ENCODE measurements at regions not wholly inside any gene's neighbourhood (a gene's known extent, or its start where the extent isn't known, plus 50 kb on each side); places are given as distances from the start of the nearest gene placed in this dataset.

- DNase-seq (ENCODE audit: low spot score): no peak
- intact Hi-C loops (cut with DNase I): no loop called here
Observed at GRCh38 chr2:118274841-118275510, 186.7 kb downstream of the INSIG2 start.

- intact Hi-C loops (cut with DNase I): no loop called here
- DNase-seq (ENCODE audit: low spot score): no peak
Observed at GRCh38 chr2:118272391-118272790, 184.1 kb downstream of the INSIG2 start.

GRCh38 chr2:118269408-118270051 is 181.3 kb downstream of the INSIG2 start:
- intact Hi-C loops (cut with DNase I): no loop called here

GRCh38 chr2:118268268-118268667 is 180.0 kb downstream of the INSIG2 start:
- DNase-seq (ENCODE audit: low spot score): no peak
- intact Hi-C loops (cut with DNase I): no loop called here

More at GRCh38 chr2:118269408-118270051, 181.3 kb downstream of the INSIG2 start:
- no peak for DNase-seq (ENCODE audit: low spot score)

GRCh38 chr2:118265873-118266455 is 177.7 kb downstream of the INSIG2 start:
- no peak for DNase-seq (ENCODE audit: low spot score)
- intact Hi-C loops (cut with DNase I): no loop called here

GRCh38 chr2:118264232-118264990 is 176.1 kb downstream of the INSIG2 start:
- intact Hi-C loops (cut with DNase I): no loop called here
- no peak for DNase-seq (ENCODE audit: low spot score)

- intact Hi-C loops (cut with DNase I): no loop called here
Observed at GRCh38 chr2:118257696-118258095, 169.4 kb downstream of the INSIG2 start.

GRCh38 chr2:118255771-118256372 is 167.6 kb downstream of the INSIG2 start:
- DNase-seq (ENCODE audit: low spot score): no peak
- intact Hi-C loops (cut with DNase I): no loop called here

More at GRCh38 chr2:118257696-118258095, 169.4 kb downstream of the INSIG2 start:
- DNase-seq (ENCODE audit: low spot score): no peak

GRCh38 chr2:118255301-118255700 is 167.0 kb downstream of the INSIG2 start:
- DNase-seq (ENCODE audit: low spot score): no peak
- intact Hi-C loops (cut with DNase I): no loop called here

GRCh38 chr2:118254116-118254515 is 165.8 kb downstream of the INSIG2 start:
- no peak for DNase-seq (ENCODE audit: low spot score)
- intact Hi-C loops (cut with DNase I): no loop called here

GRCh38 chr2:118251427-118251826 is 163.2 kb downstream of the INSIG2 start:
- DNase-seq (ENCODE audit: low spot score): no peak
- intact Hi-C loops (cut with DNase I): no loop called here

GRCh38 chr2:118250463-118250862 is 162.2 kb downstream of the INSIG2 start:
- DNase-seq (ENCODE audit: low spot score): no peak

GRCh38 chr2:118250001-118250400 is 161.7 kb downstream of the INSIG2 start:
- no peak for DNase-seq (ENCODE audit: low spot score)
- intact Hi-C loops (cut with DNase I): no loop called here

More at GRCh38 chr2:118250463-118250862, 162.2 kb downstream of the INSIG2 start:
- intact Hi-C loops (cut with DNase I): no loop called here

GRCh38 chr2:118249531-118249930 is 161.3 kb downstream of the INSIG2 start:
- intact Hi-C loops (cut with DNase I): no loop called here
- DNase-seq (ENCODE audit: low spot score): no peak

- intact Hi-C loops (cut with DNase I): no loop called here
- DNase-seq (ENCODE audit: low spot score): no peak
Observed at GRCh38 chr2:118246726-118247125, 158.5 kb downstream of the INSIG2 start.

GRCh38 chr2:118246079-118246478 is 157.8 kb downstream of the INSIG2 start:
- DNase-seq (ENCODE audit: low spot score): no peak
- intact Hi-C loops (cut with DNase I): no loop called here

GRCh38 chr2:118244686-118245085 is 156.4 kb downstream of the INSIG2 start:
- intact Hi-C loops (cut with DNase I): no loop called here
- DNase-seq (ENCODE audit: low spot score): no peak

- DNase-seq (ENCODE audit: low spot score): no peak
- intact Hi-C loops (cut with DNase I): no loop called here
Observed at GRCh38 chr2:118243031-118243430, 154.8 kb downstream of the INSIG2 start.

- DNase-seq (ENCODE audit: low spot score): no peak
- intact Hi-C loops (cut with DNase I): no loop called here
Observed at GRCh38 chr2:118242216-118242615, 153.9 kb downstream of the INSIG2 start.

GRCh38 chr2:118241128-118241527 is 152.9 kb downstream of the INSIG2 start:
- intact Hi-C loops (cut with DNase I): no loop called here
- no peak for DNase-seq (ENCODE audit: low spot score)

All from cardiac septum (tissue), 1 donor.